Stimulated activated effector memory CD8-positive, alpha-beta T cell treated with anti-CD3 and anti-CD28 coated beads, Interleukin-12 subunit alpha, Interleukin-12 subunit beta, amount 100 ng/mL, for 72 hours (primary cell): ENCODE measurements at regions not wholly inside any gene's neighbourhood (a gene's known extent, or its start where the extent isn't known, plus 50 kb on each side); places are given as distances from the start of the nearest gene placed in this dataset.

Experiments used
- ATAC-seq: fragments of 150-1000 bp; cut with Tn5 transposase; 2 replicates; pipeline ENCODE4 v1.10.0; 2021
- DNase-seq, 2 donors: peaks; one replicate each; pipeline ENCODE4 v3.0.0; 2021 to 2022; ENCODE audit warnings: low spot score in 2 of 2
- H3K27ac Mint-ChIP-seq: one replicate; pipeline ENCODE4 v1.8.0; 2022; ENCODE audit warnings: mild to moderate bottlenecking, mixed read lengths
- H3K36me3 Mint-ChIP-seq: one replicate; pipeline ENCODE4 v1.8.0; 2022; ENCODE audit warnings: mild to moderate bottlenecking, mixed read lengths
- H3K4me1 Mint-ChIP-seq: one replicate; pipeline ENCODE4 v1.8.0; 2022; ENCODE audit warnings: mixed read lengths
- H3K4me3 Mint-ChIP-seq: one replicate; pipeline ENCODE4 v1.8.0; 2022; ENCODE audit warnings: mild to moderate bottlenecking, mixed read lengths
- H3K9me3 Mint-ChIP-seq: one replicate; pipeline ENCODE4 v1.8.0; 2022; ENCODE audit warnings: mixed read lengths

GRCh38 chr7:16129431-16130110, 291.8 kb downstream of the CRPPA start:
- H3K27ac Mint-ChIP-seq: no peak overlapping the region
- no peaks in the 10 kb centered on the region for H3K36me3 Mint-ChIP-seq
- ATAC-seq (no peak), DNase-seq (no peak)
- no peak overlapping the region for H3K4me3 Mint-ChIP-seq
- H3K9me3 Mint-ChIP-seq: peaks cover 3% of the 10 kb centered on the region
- H3K4me1 Mint-ChIP-seq: no peaks in the 10 kb centered on the region

- H3K4me1 Mint-ChIP-seq: no peaks in the 10 kb centered on the region
- H3K36me3 Mint-ChIP-seq: no peaks in the 10 kb centered on the region
- no peak for ATAC-seq
- no peak overlapping the region for H3K27ac Mint-ChIP-seq
- no peak overlapping the region for H3K4me3 Mint-ChIP-seq
- no peak for DNase-seq
- peaks cover 3% of the 10 kb centered on the region for H3K9me3 Mint-ChIP-seq
These were observed 298.1 kb downstream of the CRPPA start for GRCh38 chr7:16123117-16123770.

- H3K4me1 Mint-ChIP-seq: no peaks in the 10 kb centered on the region
- no peaks in the 10 kb centered on the region for H3K36me3 Mint-ChIP-seq
- no peak overlapping the region for H3K27ac Mint-ChIP-seq
- no peak for DNase-seq
- H3K9me3 Mint-ChIP-seq: peaks cover 3% of the 10 kb centered on the region
- no peak for ATAC-seq
- H3K4me3 Mint-ChIP-seq: no peak overlapping the region
These were observed 299.4 kb downstream of the CRPPA start for GRCh38 chr7:16121876-16122390.

- no peak for DNase-seq
- H3K36me3 Mint-ChIP-seq: no peaks in the 10 kb centered on the region
- no peak overlapping the region for H3K4me3 Mint-ChIP-seq
- no peak overlapping the region for H3K27ac Mint-ChIP-seq
- peaks cover 4% of the 10 kb centered on the region for H3K9me3 Mint-ChIP-seq
- peaks cover 6% of the 10 kb centered on the region for H3K4me1 Mint-ChIP-seq
- no peak for ATAC-seq
These were observed 306.0 kb downstream of the CRPPA start for GRCh38 chr7:16115374-16115773.

GRCh38 chr7:16114633-16115032, 306.7 kb downstream of the CRPPA start:
- Mint-ChIP-seq H3K9me3 (peaks cover 5% of the 10 kb centered on the region), H3K27ac (no peak overlapping the region), H3K36me3 (no peaks in the 10 kb centered on the region), H3K4me1 (peaks cover 6% of the 10 kb centered on the region), H3K4me3 (no peak overlapping the region)
- DNase-seq: no peak
- ATAC-seq: no peak

GRCh38 chr7:16114071-16114470, 307.3 kb downstream of the CRPPA start:
- no peak overlapping the region for H3K4me3 Mint-ChIP-seq
- DNase-seq (no peak), ATAC-seq (no peak)
- no peak overlapping the region for H3K27ac Mint-ChIP-seq
- peaks cover 6% of the 10 kb centered on the region for H3K4me1 Mint-ChIP-seq
- no peaks in the 10 kb centered on the region for H3K36me3 Mint-ChIP-seq
- H3K9me3 Mint-ChIP-seq: peaks cover 7% of the 10 kb centered on the region

- no peak for DNase-seq
- no peak overlapping the region for H3K27ac Mint-ChIP-seq
- no peak overlapping the region for H3K4me3 Mint-ChIP-seq
- ATAC-seq: no peak
- no peaks in the 10 kb centered on the region for H3K36me3 Mint-ChIP-seq
- peaks cover 6% of the 10 kb centered on the region for H3K4me1 Mint-ChIP-seq
- peaks cover 15% of the 10 kb centered on the region for H3K9me3 Mint-ChIP-seq
These were observed 308.3 kb downstream of the CRPPA start for GRCh38 chr7:16113058-16113457.

- Mint-ChIP-seq H3K4me1 (peaks cover 6% of the 10 kb centered on the region), H3K9me3 (peaks cover 35% of the 10 kb centered on the region), H3K27ac (no peak overlapping the region), H3K36me3 (no peaks in the 10 kb centered on the region), H3K4me3 (no peak overlapping the region)
- DNase-seq: no peak
- no peak for ATAC-seq
These were observed 314.5 kb downstream of the CRPPA start for GRCh38 chr7:16106869-16107268.

GRCh38 chr7:16106300-16106699, 315.0 kb downstream of the CRPPA start:
- Mint-ChIP-seq H3K27ac (no peak overlapping the region), H3K9me3 (peaks cover 35% of the 10 kb centered on the region), H3K4me1 (peaks cover 6% of the 10 kb centered on the region), H3K36me3 (no peaks in the 10 kb centered on the region), H3K4me3 (no peak overlapping the region)
- ATAC-seq (no peak), DNase-seq (no peak)

- H3K4me3 Mint-ChIP-seq: no peak overlapping the region
- H3K36me3 Mint-ChIP-seq: no peaks in the 10 kb centered on the region
- no peak overlapping the region for H3K27ac Mint-ChIP-seq
- H3K4me1 Mint-ChIP-seq: no peaks in the 10 kb centered on the region
- H3K9me3 Mint-ChIP-seq: no peaks in the 10 kb centered on the region
- DNase-seq (no peak), ATAC-seq (no peak)
These were observed 322.0 kb downstream of the CRPPA start for GRCh38 chr7:16099302-16099849.

- ATAC-seq (no peak), DNase-seq (no peak)
- no peak overlapping the region for H3K4me3 Mint-ChIP-seq
- no peaks in the 10 kb centered on the region for H3K36me3 Mint-ChIP-seq
- H3K4me1 Mint-ChIP-seq: no peaks in the 10 kb centered on the region
- no peaks in the 10 kb centered on the region for H3K9me3 Mint-ChIP-seq
- H3K27ac Mint-ChIP-seq: no peak overlapping the region
These were observed 322.7 kb downstream of the CRPPA start for GRCh38 chr7:16098585-16099179.

GRCh38 chr7:16098058-16098457, 323.3 kb downstream of the CRPPA start:
- H3K4me3 Mint-ChIP-seq: no peak overlapping the region
- H3K36me3 Mint-ChIP-seq: no peaks in the 10 kb centered on the region

GRCh38 chr7:16095171-16095950, 326.0 kb downstream of the CRPPA start:
- DNase-seq (no peak), ATAC-seq (no peak)
- H3K4me1 Mint-ChIP-seq: no peaks in the 10 kb centered on the region
- no peaks in the 10 kb centered on the region for H3K36me3 Mint-ChIP-seq
- no peak overlapping the region for H3K4me3 Mint-ChIP-seq
- no peaks in the 10 kb centered on the region for H3K9me3 Mint-ChIP-seq
- H3K27ac Mint-ChIP-seq: no peak overlapping the region

More at GRCh38 chr7:16098058-16098457, 323.3 kb downstream of the CRPPA start:
- ATAC-seq (no peak), DNase-seq (no peak)
- H3K4me1 Mint-ChIP-seq: no peaks in the 10 kb centered on the region
- no peak overlapping the region for H3K27ac Mint-ChIP-seq
- no peaks in the 10 kb centered on the region for H3K9me3 Mint-ChIP-seq

- ATAC-seq (no peak), DNase-seq (no peak)
- no peaks in the 10 kb centered on the region for H3K36me3 Mint-ChIP-seq
- no peak overlapping the region for H3K4me3 Mint-ChIP-seq
- no peaks in the 10 kb centered on the region for H3K4me1 Mint-ChIP-seq
- H3K27ac Mint-ChIP-seq: no peak overlapping the region
- H3K9me3 Mint-ChIP-seq: no peaks in the 10 kb centered on the region
These were observed 326.7 kb downstream of the CRPPA start for GRCh38 chr7:16094651-16095050.

- ATAC-seq: no peak
- Mint-ChIP-seq H3K4me3 (no peak overlapping the region), H3K27ac (no peak overlapping the region), H3K36me3 (no peaks in the 10 kb centered on the region), H3K4me1 (no peaks in the 10 kb centered on the region), H3K9me3 (no peaks in the 10 kb centered on the region)
- DNase-seq: no peak
These were observed 328.6 kb downstream of the CRPPA start for GRCh38 chr7:16092711-16093110.
